Liver (tissue), 8 donors: ENCODE measurements at regions not wholly inside any gene's neighbourhood (a gene's known extent, or its start where the extent isn't known, plus 50 kb on each side); places are given as distances from the start of the nearest gene placed in this dataset.

Experiments used
- DNase-seq: peaks from one replicate; pipeline ENCODE4 v3.0.0-alpha.2; 2017; ENCODE audit warnings: low spot score
- H3K27ac ChIP-seq, 2 donors: one replicate each; pipeline ENCODE4 v1.7.0; 2013; ENCODE audit warnings: inconsistent platforms in 2 of 2, low read length in 2 of 2, control low read depth in 1 of 2, low read depth in 1 of 2, mild to moderate bottlenecking in 1 of 2
- H3K27me3 ChIP-seq, 4 donors: one replicate each; pipeline versions ENCODE4 v1.6.1 to v1.7.0; 2013; ENCODE audit warnings: low read length in 3 of 4, inconsistent platforms in 1 of 4, mild to moderate bottlenecking in 1 of 4, moderate library complexity in 1 of 4; ENCODE audit not compliant: control insufficient read depth in 4 of 4, insufficient read depth in 4 of 4
- H3K36me3 ChIP-seq, 4 donors: one replicate each; pipeline versions ENCODE4 v1.6.1 to v1.7.0; 2013; ENCODE audit warnings: low read length in 3 of 4, mild to moderate bottlenecking in 3 of 4, low read depth in 1 of 4, moderate library complexity in 1 of 4; ENCODE audit not compliant: control insufficient read depth in 4 of 4, insufficient read depth in 3 of 4
- H3K4me1 ChIP-seq, 4 donors: one replicate each; pipeline versions ENCODE4 v1.6.1 to v1.7.0; 2013; ENCODE audit warnings: low read length in 3 of 4, mild to moderate bottlenecking in 3 of 4, moderate library complexity in 1 of 4; ENCODE audit not compliant: control insufficient read depth in 4 of 4, insufficient read depth in 4 of 4
- H3K4me3 ChIP-seq, 3 donors: one replicate each; pipeline versions ENCODE4 v1.6.1 to v1.7.0; 2013; ENCODE audit warnings: low read length in 3 of 3, control low read depth in 1 of 3, low read depth in 1 of 3, mild to moderate bottlenecking in 1 of 3
- H3K9ac ChIP-seq, 2 donors: one replicate each; pipeline ENCODE4 v1.7.0; 2013; ENCODE audit warnings: low read length in 2 of 2, mild to moderate bottlenecking in 2 of 2, moderate library complexity in 2 of 2, control low read depth in 1 of 2, low read depth in 1 of 2
- H3K9me3 ChIP-seq, 4 donors: one replicate each; pipeline versions ENCODE4 v1.6.1 to v1.7.0; 2013; ENCODE audit warnings: low read length in 3 of 4; ENCODE audit not compliant: control insufficient read depth in 4 of 4
- ATF3 ChIP-seq: IDR thresholded peaks from 2 replicates; pipeline ENCODE4 v1.6.1; 2016; ENCODE audit warnings: antibody characterized with exemption
- CTCF ChIP-seq: fragments of 150-350 bp; IDR thresholded peaks from 2 replicates; pipeline ENCODE4 v1.5.1; 2017; ENCODE audit warnings: improper control_type of control experiment, low read depth, low read length; ENCODE audit not compliant: missing input control
- EGR1 ChIP-seq, 2 donors: IDR thresholded peaks; 2 replicates each; pipeline ENCODE4 v1.6.1; 2016 to 2018; ENCODE audit warnings: antibody characterized with exemption in 2 of 2, low read depth in 2 of 2
- FOXA1 ChIP-seq: IDR thresholded peaks from 2 replicates; pipeline ENCODE4 v1.6.1; 2016; ENCODE audit warnings: antibody characterized with exemption
- FOXA2 ChIP-seq: IDR thresholded peaks from 2 replicates; pipeline ENCODE4 v1.6.1; 2016; ENCODE audit warnings: antibody characterized with exemption
- GABPA ChIP-seq, 2 donors: IDR thresholded peaks in 1 of 2; conservative IDR thresholded peaks in 1 of 2; 2 replicates each; pipeline ENCODE4 v1.6.1; 2016; ENCODE audit warnings: antibody characterized with exemption in 2 of 2, mild to moderate bottlenecking in 1 of 2, moderate library complexity in 1 of 2
- HNF4A ChIP-seq, 2 donors: conservative IDR thresholded peaks; 2 replicates each; pipeline ENCODE4 v1.6.1; 2016; ENCODE audit warnings: antibody characterized with exemption in 2 of 2, mild to moderate bottlenecking in 2 of 2
- HNF4G ChIP-seq: IDR thresholded peaks from 2 replicates; pipeline ENCODE4 v1.6.1; 2016; ENCODE audit warnings: antibody characterized with exemption
- JUND ChIP-seq, 2 donors: IDR thresholded peaks; 2 replicates each; pipeline ENCODE4 v1.6.1; 2016; ENCODE audit warnings: antibody characterized with exemption in 2 of 2
- MAX ChIP-seq: IDR thresholded peaks from 2 replicates; pipeline ENCODE4 v1.6.1; 2016; ENCODE audit warnings: antibody characterized with exemption
- NR2F2 ChIP-seq: IDR thresholded peaks from 2 replicates; pipeline ENCODE4 v1.6.1; 2016; ENCODE audit warnings: antibody characterized with exemption
- RAD21 ChIP-seq, 2 donors: IDR thresholded peaks; 2 replicates each; pipeline ENCODE4 v1.6.1; 2016; ENCODE audit warnings: antibody characterized with exemption in 2 of 2, mild to moderate bottlenecking in 2 of 2
- REST ChIP-seq: IDR thresholded peaks from 2 replicates; pipeline ENCODE4 v1.6.1; 2016; ENCODE audit warnings: antibody characterized with exemption, mild to moderate bottlenecking
- RXRA ChIP-seq, 2 donors: IDR thresholded peaks; 2 replicates each; pipeline ENCODE4 v1.6.1; 2017 to 2018; ENCODE audit warnings: antibody characterized with exemption in 2 of 2, mild to moderate bottlenecking in 1 of 2
- SP1 ChIP-seq: IDR thresholded peaks from 2 replicates; pipeline ENCODE4 v1.6.1; 2018; ENCODE audit warnings: antibody characterized with exemption, mild to moderate bottlenecking
- TAF1 ChIP-seq: conservative IDR thresholded peaks from 2 replicates; pipeline ENCODE4 v1.6.1; 2016; ENCODE audit warnings: antibody characterized with exemption, mild to moderate bottlenecking
- YY1 ChIP-seq: IDR thresholded peaks from 2 replicates; pipeline ENCODE4 v1.6.1; 2016; ENCODE audit warnings: antibody characterized with exemption, mild to moderate bottlenecking
- ZBTB33 ChIP-seq: IDR thresholded peaks from 2 replicates; pipeline ENCODE4 v1.6.1; 2016; ENCODE audit warnings: antibody characterized with exemption
- WGBS: extraction: QIAGEN DNeasy Blood & Tissue Kit; methylation state at CpG from one replicate; pipeline ENCODE4 v1.1.7; 2013; 5-methylcytosine and 5-hydroxymethylcytosine counted together
- donor health status: healthy.
- donor health status: healthy.
- donor health status: healthy.
- donor health status: healthy.
- donor health status: healthy.

- no peak for TF ChIP-seq NR2F2
- TF ChIP-seq FOXA2 = no peak
- TF ChIP-seq GABPA (IDR thresholded peaks at IDR 0.05 in 1 of 2, conservative IDR thresholded peaks at IDR 0.05 in 1 of 2) = no peak
- TF ChIP-seq FOXA1 = no peak
These were observed 75.7 kb upstream of the WDR1 start (continued) for GRCh38 chr4:10192331-10192730.

- Histone ChIP-seq H3K4me3 (no peak overlapping the region), H3K4me1 (no peaks in the 10 kb centered on the region), H3K36me3 (no peaks in the 10 kb centered on the region), H3K9ac (no peak overlapping the region), H3K27ac (no peak overlapping the region), H3K27me3 (no peaks in the 10 kb centered on the region), H3K9me3 (no peaks in the 10 kb centered on the region)
- DNase-seq = no peak
- TF ChIP-seq REST (no peak), MAX (no peak), EGR1 (IDR thresholded peaks at IDR 0.05; ENCODE audit: low read depth in 2 of 2) (no peak), RAD21 (IDR thresholded peaks at IDR 0.05) (no peak), HNF4A (conservative IDR thresholded peaks at IDR 0.05) (no peak), TAF1 (no peak), GABPA (IDR thresholded peaks at IDR 0.05 in 1 of 2, conservative IDR thresholded peaks at IDR 0.05 in 1 of 2) (no peak), JUND (IDR thresholded peaks at IDR 0.05) (no peak), FOXA1 (no peak), RXRA (IDR thresholded peaks at IDR 0.05) (no peak), FOXA2 (no peak), YY1 (no peak), ATF3 (no peak), NR2F2 (no peak), CTCF (no peak), SP1 (no peak), ZBTB33 (no peak), HNF4G (no peak)
- 93% methylated on average over 2 of the region's 2 CpGs for WGBS
These were observed 71.9 kb upstream of the WDR1 start for GRCh38 chr4:10188400-10189004.
